GM12892 (cell line): ENCODE measurements at regions not wholly inside any gene's neighbourhood (a gene's known extent, or its start where the extent isn't known, plus 50 kb on each side); places are given as distances from the start of the nearest gene placed in this dataset.

Experiments used
- POLR2A ChIP-seq: IDR thresholded peaks from 2 replicates; pipeline ENCODE4 v1.6.1; 2011; ENCODE audit warnings: low read depth, low read length, control low read depth
- POLR2AphosphoS5 ChIP-seq: IDR thresholded peaks from 2 replicates; pipeline ENCODE4 v1.6.1; 2011; ENCODE audit warnings: low read depth, low read length, control low read depth

DNA sequence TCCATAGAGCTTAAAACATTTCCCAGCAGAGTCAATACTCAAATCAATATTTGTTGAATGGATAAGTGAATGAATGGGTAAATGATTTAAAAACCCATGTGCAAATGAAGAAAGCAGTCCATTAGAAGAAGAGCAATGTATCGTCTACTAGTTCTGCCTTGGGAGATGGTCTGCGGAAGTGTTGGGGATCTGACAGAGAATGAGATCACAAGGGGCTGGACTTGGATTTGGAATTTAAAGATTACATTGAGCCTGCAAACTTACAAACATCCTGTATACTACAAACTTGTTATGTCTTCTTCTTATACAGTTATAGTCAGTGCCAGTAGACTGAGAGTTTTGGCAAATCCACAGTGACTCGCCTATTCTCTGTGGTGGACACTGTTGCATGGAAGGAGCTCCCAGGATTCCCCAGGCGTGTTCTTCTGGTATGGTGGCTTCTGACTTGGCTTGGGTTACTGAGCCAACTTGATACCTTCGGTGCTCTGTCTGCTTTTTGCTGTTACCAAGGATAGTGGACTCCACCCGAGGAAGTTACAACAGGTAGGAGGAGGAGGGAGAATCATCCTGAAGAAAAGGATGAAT is 163.3 kb upstream of the SERPINE2 start:
- TF ChIP-seq POLR2A: no peak
- TF ChIP-seq POLR2AphosphoS5: no peak
